ENCODE measurements at regions not wholly inside any gene's neighbourhood (a gene's known extent, or its start where the extent isn't known, plus 50 kb on each side); places are given as distances from the start of the nearest gene placed in this dataset.

DNA sequence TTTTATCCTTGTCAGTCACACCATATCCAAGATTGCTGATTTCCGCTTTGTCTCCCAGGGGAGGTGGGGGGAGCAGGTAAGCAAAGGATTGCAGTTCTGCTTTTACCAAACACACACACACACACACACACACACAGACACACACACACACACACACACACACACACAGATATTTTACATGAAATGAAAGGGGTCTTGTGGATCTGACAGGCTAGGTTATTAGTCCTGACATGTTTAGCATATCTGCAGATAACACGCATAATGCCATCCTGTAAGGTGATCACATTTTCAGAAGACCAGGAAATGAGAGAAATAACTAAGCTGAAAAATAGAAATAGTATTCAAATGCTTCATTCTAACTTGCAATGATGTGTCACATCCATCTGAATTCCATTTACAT lies 1113.3 kb downstream of the CDH8 start:
- Histone ChIP-seq H3K27ac (ENCODE audit: extremely low read depth, low read depth, low read length) (no peak overlapping the region), H3K27me3 (ENCODE audit: control insufficient read depth in 2 of 2, insufficient read depth in 2 of 2, low read length in 2 of 2) (no peaks in the 10 kb centered on the region), H3K9me3 (replicated peaks; ENCODE audit: control insufficient read depth, insufficient read depth, low read depth, low read length) (no peaks in the 10 kb centered on the region), H3K9ac (ENCODE audit: insufficient read depth in 1 of 2, low read depth in 2 of 2, low read length in 2 of 2) (no peak overlapping the region), H3K9me1 (ENCODE audit: control insufficient read depth, insufficient read depth, low read length) (no peaks in the 10 kb centered on the region), H3K36me3 (ENCODE audit: control insufficient read depth, insufficient read depth, low read length) (no peaks in the 10 kb centered on the region), H3K4me2 (ENCODE audit: insufficient read depth, low read length) (no peak overlapping the region), H4K20me1 (replicated peaks; ENCODE audit: control insufficient read depth, insufficient read depth, low read length) (no peaks in the 10 kb centered on the region), H2AFZ (ENCODE audit: low read depth, low read length) (no peak overlapping the region), H3K79me2 (ENCODE audit: control insufficient read depth, insufficient read depth, low read length) (no peaks in the 10 kb centered on the region), H3K4me3 (no peak overlapping the region), H3K4me1 (replicated peaks in 1 of 2; ENCODE audit: control insufficient read depth in 2 of 2, insufficient read depth in 2 of 2, low read length in 2 of 2) (no peaks in the 10 kb centered on the region)
- BruUV-seq (replicated peaks): no TSS peak
- POLR2A ChIA-PET: no interaction called here
- DNase-seq (ENCODE audit: extremely low read depth in 1 of 4, low spot score in 3 of 4) (no peak), FAIRE-seq (no peak), ATAC-seq (no peak)
- CTCF ChIA-PET (ENCODE audit: low intra/inter-chr PET ratio): no interaction called here
- in situ Hi-C loops (cut with MboI) (no loop called here), intact Hi-C loops (cut with micrococcal nuclease) (no loop called here)
- WGBS (ENCODE audit: insufficient coverage, low coverage, missing lambda C conversion rate): 0% methylated on average over 2 of the region's 2 CpGs
- TF ChIP-seq, protein P1, sequence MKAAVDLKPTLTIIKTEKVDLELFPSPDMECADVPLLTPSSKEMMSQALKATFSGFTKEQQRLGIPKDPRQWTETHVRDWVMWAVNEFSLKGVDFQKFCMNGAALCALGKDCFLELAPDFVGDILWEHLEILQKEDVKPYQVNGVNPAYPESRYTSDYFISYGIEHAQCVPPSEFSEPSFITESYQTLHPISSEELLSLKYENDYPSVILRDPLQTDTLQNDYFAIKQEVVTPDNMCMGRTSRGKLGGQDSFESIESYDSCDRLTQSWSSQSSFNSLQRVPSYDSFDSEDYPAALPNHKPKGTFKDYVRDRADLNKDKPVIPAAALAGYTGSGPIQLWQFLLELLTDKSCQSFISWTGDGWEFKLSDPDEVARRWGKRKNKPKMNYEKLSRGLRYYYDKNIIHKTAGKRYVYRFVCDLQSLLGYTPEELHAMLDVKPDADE (conservative IDR thresholded peaks at IDR 0.05; ENCODE audit: control insufficient read depth, low read depth, low read length): no peak
- TF ChIP-seq ESRRA (IDR thresholded peaks at IDR 0.05; ENCODE audit: borderline replicate concordance, low read depth) (no peak), TCF3 (CRISPR knock-in tag; IDR thresholded peaks at IDR 0.05) (no peak), MYC (IDR thresholded peaks at IDR 0.05; ENCODE audit: low read depth, low read length) (no peak), MYC (CRISPR knock-in tag; IDR thresholded peaks at IDR 0.05; ENCODE audit: borderline replicate concordance, low read depth) (no peak), NFIX (CRISPR knock-in tag; IDR thresholded peaks at IDR 0.05; ENCODE audit: low read depth) (no peak), ETS2 (tag; IDR thresholded peaks at IDR 0.05; ENCODE audit: borderline replicate concordance, poor library complexity, severe bottlenecking) (no peak), ZNF431 (CRISPR knock-in tag; IDR thresholded peaks at IDR 0.05) (no peak), HNRNPLL (IDR thresholded peaks at IDR 0.05; ENCODE audit: low read depth, low read length, poor library complexity, severe bottlenecking) (no peak), NFRKB (IDR thresholded peaks at IDR 0.05; ENCODE audit: low read depth) (no peak), KAT8 (IDR thresholded peaks at IDR 0.05; ENCODE audit: low read depth) (no peak), STAG1 (CRISPR knock-in tag; IDR thresholded peaks at IDR 0.05; ENCODE audit: borderline replicate concordance) (no peak), KLF10 (CRISPR knock-in tag; IDR thresholded peaks at IDR 0.05) (no peak), MBD2 (IDR thresholded peaks at IDR 0.05; ENCODE audit: borderline replicate concordance, low read depth) (no peak)
- TF ChIP-seq, protein P2, sequence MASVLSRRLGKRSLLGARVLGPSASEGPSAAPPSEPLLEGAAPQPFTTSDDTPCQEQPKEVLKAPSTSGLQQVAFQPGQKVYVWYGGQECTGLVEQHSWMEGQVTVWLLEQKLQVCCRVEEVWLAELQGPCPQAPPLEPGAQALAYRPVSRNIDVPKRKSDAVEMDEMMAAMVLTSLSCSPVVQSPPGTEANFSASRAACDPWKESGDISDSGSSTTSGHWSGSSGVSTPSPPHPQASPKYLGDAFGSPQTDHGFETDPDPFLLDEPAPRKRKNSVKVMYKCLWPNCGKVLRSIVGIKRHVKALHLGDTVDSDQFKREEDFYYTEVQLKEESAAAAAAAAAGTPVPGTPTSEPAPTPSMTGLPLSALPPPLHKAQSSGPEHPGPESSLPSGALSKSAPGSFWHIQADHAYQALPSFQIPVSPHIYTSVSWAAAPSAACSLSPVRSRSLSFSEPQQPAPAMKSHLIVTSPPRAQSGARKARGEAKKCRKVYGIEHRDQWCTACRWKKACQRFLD (CRISPR knock-in tag; IDR thresholded peaks at IDR 0.05): no peak
- TF ChIP-seq, protein P3, sequence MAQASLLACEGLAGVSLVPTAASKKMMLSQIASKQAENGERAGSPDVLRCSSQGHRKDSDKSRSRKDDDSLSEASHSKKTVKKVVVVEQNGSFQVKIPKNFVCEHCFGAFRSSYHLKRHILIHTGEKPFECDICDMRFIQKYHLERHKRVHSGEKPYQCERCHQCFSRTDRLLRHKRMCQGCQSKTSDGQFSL (CRISPR knock-in tag; IDR thresholded peaks at IDR 0.05): no peak
- TF ChIP-seq, protein P3 (tag; IDR thresholded peaks at IDR 0.05): no peak
- TF ChIP-seq, protein P4, sequence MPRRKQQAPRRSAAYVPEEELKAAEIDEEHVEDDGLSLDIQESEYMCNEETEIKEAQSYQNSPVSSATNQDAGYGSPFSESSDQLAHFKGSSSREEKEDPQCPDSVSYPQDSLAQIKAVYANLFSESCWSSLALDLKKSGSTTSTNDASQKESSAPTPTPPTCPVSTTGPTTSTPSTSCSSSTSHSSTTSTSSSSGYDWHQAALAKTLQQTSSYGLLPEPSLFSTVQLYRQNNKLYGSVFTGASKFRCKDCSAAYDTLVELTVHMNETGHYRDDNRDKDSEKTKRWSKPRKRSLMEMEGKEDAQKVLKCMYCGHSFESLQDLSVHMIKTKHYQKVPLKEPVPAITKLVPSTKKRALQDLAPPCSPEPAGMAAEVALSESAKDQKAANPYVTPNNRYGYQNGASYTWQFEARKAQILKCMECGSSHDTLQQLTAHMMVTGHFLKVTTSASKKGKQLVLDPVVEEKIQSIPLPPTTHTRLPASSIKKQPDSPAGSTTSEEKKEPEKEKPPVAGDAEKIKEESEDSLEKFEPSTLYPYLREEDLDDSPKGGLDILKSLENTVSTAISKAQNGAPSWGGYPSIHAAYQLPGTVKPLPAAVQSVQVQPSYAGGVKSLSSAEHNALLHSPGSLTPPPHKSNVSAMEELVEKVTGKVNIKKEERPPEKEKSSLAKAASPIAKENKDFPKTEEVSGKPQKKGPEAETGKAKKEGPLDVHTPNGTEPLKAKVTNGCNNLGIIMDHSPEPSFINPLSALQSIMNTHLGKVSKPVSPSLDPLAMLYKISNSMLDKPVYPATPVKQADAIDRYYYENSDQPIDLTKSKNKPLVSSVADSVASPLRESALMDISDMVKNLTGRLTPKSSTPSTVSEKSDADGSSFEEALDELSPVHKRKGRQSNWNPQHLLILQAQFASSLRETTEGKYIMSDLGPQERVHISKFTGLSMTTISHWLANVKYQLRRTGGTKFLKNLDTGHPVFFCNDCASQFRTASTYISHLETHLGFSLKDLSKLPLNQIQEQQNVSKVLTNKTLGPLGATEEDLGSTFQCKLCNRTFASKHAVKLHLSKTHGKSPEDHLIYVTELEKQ (CRISPR knock-in tag; IDR thresholded peaks at IDR 0.05): no peak
